GM18502 (cell line): ENCODE measurements at regions not wholly inside any gene's neighbourhood (a gene's known extent, or its start where the extent isn't known, plus 50 kb on each side); places are given as distances from the start of the nearest gene placed in this dataset.

Experiments
- ATAC-seq: cut with Tn5 transposase; IDR thresholded peaks from one replicate; pipeline ENCODE4 v1.9.1; 2021; ENCODE audit warnings: mild to moderate bottlenecking; ENCODE audit not compliant: unreplicated experiment, poor library complexity

DNA sequence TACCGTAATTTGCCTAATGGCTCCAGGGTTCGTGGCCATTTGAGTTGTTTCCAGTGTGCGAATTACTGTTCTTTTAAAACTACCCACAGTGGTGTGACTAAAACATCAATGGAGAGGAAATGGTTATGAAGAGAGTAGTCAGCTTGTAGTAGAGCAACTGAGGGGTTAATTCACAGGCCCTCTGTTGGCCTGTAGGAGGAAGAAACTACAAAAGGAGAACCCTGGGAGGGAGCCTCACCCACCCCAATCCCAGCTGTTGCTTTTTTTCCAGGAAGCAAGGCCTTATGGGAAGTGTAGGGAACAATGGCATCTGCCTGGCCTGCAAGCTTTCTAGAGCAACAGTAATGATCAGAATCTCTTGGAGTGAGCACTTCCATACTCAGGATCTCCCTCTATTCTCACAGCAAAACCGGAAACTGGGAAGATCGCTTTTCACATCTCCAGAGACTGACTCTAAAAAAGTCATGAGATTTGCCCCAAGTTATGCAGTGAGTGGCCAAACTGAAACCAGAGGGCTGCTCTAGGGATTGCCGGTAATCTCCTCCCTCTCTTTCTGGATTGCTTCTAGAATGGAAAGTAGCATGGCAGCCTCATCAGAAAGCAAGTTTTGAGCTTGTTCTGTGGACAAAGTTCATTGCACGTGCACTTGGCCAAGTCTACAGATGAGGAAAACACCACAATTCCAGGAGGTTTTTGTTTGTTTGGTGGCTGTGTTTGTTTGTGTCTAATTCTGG, 125.3 kb upstream of the PWP1 start:
- ATAC-seq = no peak

DNA sequence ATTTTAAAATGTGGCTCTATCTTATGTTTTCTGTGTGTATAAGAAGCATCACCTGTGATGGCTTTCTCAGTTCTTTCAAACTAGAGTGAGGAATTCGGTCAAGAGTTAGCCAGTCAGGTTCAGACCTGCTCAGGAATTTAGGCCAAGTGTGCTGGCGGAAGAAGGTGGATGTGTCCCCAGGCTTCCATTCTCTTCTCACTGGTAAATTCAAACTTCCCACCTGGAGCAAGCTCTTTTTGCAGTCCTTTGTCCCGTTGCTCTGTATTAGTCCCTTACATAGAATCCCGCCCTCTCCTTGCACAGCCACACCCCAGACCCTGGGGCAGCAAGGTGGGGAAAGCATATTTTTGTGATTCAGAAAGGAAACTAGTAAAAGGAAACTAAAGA, 124.7 kb upstream of the PWP1 start:
- no peak for ATAC-seq

DNA sequence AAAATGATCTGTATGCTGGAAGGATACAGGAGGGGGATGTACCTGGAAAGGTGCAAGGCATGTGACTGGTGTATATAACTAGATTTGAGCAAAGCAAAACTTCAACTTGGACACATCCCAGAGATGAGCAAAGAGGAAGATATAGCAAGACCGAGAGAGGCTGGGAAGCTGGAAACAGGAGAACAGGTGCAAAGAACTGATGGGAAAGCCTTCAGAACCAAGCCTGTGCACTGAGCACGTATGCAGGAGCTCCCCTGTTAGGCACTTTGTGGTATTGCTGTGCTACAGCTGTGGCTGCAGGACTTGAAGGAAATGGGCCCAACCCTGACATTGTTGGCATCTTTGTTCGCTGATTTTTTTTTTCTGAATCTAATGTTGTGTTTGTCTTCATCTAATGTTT, 120.7 kb upstream of the PWP1 start:
- no peak for ATAC-seq

GRCh38 chr12:107565551-107565950, 120.0 kb upstream of the PWP1 start:
- no peak for ATAC-seq

DNA sequence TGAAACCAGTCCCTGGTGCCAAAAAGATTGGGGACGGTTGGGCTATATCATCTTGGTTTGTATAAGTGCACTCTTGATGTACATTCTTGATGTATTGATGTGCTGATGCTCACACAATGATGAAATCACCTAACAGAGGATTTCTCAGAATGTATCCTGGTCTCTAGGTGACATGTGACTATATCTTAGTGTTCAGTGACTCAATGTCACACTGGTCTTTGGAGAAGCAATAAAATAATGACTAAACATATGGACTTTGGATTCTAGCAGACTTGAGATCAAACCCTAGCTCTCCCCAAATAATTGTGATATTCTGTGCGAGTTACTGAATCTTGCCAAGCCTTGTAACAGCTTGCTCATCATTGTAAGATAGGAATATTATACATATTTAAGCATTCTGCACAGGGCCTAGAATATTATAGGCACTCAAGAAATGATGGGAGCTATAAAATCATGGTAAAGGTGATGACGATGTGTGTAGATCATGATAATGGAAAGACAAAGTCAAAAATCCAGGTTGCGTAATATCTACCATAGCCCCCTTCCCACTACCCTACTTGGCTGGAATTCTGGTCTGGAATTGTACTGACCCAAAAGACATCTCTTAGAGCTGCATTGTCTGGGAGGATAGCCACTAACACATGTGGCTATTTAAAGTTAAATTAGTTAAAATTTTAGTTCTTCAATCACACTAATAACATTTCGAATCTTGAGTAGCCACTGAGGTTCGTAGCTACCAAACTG, 117.6 kb upstream of the PWP1 start:
- no peak for ATAC-seq

DNA sequence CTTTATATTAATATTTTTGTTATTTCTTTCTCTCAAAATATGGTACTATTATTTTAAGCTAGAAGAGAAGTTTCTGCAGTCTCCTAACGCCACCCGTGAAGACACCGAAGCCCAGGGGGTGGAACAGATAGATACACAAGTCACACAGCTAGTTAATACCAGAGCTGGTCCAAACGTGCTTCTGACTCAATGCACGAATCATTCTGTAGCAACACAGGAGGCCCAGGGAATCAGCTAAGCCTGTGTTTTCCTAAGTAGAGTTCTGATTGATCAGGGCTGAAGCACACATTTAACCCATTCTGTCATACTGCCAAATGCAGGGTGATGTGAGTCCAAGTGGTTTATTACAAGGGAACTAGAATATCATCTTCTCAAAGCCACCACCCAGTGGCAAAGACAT, 116.9 kb upstream of the PWP1 start:
- ATAC-seq = no peak

- ATAC-seq = no peak
Observed at GRCh38 chr12:107570721-107571120, 114.9 kb upstream of the PWP1 start.

- no peak for ATAC-seq
Observed at GRCh38 chr12:107571492-107571891, 114.1 kb upstream of the PWP1 start.

DNA sequence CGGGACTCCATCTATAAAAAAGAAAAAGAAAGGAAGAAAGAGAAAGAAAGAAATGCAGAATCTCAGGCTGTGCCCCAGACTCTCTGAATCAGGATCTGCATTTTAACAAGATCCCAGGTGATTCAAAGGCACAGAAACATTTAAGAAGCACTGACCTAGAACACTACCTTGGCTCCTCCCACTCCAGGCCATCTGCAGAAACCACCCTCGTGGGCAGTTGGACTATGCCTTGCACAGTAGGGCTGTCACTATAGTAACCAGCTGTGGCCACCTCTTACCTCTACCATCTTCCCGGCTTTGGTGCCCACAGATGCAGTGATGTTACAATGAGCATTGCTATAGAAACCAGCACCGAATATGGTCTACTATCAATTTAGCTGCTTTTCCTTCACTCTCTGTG, 110.9 kb upstream of the PWP1 start:
- ATAC-seq = no peak

DNA sequence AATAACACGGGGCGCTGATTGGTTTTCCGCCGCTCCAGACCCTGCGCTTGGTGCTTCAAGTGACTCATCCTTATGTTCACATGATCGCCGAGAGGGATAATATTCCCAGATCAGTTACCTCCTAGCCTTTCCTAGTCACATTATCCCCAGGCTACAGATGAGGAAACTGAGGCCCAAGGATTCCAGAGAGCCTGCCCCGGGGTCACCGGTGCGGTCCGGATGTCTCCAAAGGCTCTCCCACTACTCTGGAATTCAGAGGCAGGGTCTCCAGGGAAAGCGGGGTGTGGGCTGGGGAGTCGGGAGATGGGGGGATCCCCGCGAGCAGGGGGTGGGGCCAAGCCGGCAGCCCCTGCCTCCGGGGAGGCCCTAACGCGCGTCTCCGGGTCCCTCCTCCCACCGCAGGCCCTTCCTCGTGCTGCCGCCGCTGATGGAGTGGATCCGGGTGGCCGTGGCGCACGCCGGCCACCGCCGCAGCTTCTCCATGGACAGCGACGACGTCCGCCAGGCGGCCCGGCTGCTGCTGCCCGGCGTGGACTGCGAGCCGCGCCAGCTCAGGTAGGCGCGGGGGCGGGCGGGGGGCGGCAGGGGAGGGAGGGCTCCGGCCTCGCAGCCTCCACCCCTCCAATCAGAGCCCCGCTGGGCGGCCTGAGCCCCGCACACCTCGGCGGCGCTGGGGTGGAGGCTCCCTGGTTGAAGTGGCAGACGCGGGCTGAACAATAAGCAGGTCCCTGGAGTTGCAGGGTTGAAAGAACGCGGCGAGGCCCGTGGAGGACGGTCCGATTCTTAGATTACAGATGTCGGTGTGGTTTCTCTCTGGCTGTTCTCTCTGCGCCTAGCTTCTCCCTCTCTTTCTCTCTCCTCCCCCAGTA, 104.6 kb upstream of the PWP1 start:
- ATAC-seq = no peak

DNA sequence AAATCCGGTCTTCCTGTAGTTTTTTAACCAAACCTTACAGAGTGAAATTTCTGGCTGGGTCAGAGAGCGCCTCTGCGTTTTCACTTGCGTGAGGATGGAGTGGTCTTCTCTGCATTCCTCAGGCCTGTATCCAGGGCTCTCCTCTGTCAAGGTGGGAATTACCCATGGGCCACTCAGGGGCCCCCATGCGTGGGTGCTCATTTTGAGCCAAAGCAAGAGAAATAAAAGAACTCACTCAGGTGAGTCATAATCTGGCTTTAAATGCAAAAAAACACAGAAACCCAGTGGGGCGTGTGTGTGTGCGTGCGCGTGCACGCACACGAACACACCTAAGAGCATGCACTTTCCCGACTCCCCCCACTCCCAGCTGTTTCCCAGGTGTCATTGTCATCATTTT, 104.0 kb upstream of the PWP1 start:
- no peak for ATAC-seq

- no peak for ATAC-seq
Observed at GRCh38 chr12:107583551-107583950, 102.0 kb upstream of the PWP1 start.

GRCh38 chr12:107584563-107584962, 101.0 kb upstream of the PWP1 start:
- ATAC-seq = no peak

GRCh38 chr12:107586256-107586970, 99.2 kb upstream of the PWP1 start:
- ATAC-seq = no peak

- ATAC-seq = no peak
Observed at GRCh38 chr12:107590413-107590812, 95.2 kb upstream of the PWP1 start.

DNA sequence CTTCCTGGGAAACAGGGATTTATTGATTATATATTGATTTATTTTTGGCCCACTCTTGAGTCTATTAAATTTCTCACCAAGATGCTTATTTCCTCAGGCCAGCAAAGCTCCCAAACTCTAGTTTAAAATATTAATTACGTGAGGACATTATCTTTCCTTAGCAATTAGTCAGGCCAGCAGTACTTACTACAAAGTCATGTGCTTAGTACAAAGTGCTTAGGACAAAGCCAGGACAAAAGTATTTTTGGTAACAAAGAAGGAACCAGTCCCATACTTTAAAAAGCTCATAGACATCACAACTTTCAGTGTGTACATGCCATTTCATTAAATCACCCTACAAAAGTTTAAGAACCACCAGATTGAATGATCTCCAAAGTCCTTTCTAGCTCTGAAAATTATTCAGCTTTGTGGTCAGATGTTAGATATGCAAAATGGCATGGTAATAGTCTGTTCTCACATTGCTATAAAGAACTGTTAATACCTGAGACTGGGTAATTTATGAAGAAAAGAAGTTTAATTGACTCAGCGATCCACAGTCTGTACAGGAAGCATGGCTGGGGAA, 94.7 kb upstream of the PWP1 start:
- ATAC-seq = no peak

DNA sequence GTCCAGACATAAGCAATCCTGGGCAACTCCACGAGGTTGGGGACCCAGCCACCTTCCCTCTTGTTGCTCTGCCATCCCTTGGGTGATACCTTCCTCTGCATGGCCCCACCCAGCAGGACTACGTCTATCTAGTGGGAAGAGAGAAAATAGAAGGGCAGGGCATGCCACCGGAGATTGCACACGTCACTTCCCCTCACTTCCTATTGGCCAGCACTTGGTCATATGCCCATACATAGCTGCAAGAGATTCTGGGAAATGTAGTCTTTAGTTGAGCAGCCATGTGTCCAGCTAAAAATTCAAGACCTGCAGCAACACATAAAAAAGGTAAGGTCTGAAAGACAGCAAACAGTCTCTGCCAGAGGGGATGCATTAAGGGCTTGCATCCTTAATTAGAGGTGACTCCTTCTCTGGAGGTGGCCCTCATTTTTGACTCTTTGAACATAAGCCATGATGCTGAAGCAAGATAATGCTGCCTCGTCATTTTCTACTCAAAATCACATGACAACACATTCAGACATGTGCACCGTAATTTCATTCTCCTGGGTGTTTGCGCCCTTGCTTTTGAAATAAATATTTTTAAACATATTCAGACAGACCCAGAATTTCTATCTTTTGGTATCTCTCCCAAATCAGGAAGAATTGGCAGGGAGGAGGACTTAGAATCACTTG, 91.8 kb upstream of the PWP1 start:
- ATAC-seq = no peak

DNA sequence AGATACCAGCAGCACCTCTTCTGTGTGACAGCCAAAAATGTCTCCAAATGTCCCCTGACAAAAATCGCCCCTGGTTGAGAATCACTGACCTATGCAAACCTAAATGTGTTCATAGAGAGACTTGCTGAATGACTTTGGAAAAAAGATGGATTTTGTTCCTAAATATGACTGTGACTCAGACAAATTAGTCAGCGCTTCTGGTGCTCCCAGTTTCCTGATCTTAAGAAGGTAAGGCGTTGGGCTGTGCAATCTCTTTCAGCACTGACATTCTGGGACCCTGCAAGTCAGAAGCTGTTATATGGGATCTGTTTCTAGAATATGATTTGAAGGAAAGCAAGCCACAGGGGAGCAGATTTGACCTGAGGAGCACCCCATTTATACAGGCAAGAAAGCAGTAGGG, 90.6 kb upstream of the PWP1 start:
- ATAC-seq = no peak

DNA sequence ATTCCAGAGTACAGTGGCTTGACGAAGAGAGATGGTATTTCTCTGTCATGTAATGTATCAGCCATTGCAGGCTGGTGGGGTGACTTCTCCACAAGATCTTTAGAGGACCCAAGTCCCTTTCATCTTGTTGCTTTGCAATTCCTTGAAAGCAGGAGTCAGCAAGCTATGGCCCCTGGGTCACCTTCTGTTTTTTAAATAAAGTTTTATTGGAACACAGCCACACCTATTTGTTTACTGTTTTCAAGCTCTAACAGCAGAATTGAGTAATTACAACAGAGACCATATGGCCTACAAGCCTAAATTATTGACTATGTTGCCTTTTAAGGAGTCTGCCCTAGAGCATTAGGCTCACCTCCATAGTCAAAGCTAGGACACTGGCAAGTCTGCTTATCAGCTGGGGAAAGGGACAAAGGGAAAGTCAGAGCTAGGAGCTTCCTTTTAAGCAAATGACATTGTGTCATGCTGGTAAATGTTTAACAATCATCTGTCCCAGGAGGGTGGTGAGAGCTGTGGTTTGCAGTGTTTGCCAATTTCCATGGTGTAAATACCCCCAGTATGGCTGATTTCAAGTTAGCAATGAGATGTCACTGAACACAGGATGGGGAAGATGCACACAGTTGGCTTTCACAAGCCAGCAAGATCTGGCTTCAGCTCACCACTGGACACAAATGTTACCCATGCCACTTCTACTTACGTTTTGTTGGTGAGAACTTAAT, 87.7 kb upstream of the PWP1 start:
- ATAC-seq = no peak
